ENCODE measurements at regions not wholly inside any gene's neighbourhood (a gene's known extent, or its start where the extent isn't known, plus 50 kb on each side); places are given as distances from the start of the nearest gene placed in this dataset.

DNA sequence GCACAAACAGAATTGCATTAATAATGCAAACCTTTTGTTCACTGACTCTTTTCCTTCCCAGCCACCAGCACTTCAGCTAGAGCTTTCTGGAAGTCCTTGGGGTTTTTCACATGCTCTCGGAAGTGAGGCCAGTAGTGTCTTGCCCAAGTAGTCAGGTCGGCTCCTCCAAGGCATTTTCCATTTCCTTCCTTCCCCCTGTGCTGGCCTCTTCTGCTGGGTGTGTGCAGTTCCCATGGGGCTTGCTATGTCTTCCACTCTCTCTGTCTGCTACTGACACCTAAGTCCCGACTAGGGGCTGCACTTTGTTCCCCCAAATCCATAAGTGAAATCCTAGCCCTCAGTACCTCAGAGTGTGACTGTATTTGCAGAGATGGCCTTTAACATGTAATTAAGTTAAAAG is 175.6 kb upstream of the BMPER start:
- DNase-seq: no peak

DNA sequence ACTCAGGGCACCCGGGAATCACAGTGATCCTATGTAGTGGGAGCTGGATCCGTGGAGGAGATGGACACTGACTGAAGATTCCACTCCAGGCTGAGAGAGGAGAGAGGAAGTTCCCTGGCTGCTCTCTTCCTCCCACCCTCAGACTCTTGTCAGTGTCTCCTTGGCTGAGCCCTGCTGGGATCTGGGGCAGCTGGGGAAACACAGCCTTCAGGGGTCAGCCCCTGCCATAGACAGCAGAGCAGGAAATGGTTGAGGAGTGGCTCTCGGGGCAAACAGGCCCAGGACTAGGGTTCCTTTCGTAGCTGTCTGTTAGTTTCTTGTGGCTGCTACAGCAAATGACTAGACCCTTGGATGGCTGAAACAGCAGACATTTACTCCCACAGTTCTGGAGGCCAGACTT is 174.4 kb upstream of the BMPER start:
- DNase-seq: no peak

DNA sequence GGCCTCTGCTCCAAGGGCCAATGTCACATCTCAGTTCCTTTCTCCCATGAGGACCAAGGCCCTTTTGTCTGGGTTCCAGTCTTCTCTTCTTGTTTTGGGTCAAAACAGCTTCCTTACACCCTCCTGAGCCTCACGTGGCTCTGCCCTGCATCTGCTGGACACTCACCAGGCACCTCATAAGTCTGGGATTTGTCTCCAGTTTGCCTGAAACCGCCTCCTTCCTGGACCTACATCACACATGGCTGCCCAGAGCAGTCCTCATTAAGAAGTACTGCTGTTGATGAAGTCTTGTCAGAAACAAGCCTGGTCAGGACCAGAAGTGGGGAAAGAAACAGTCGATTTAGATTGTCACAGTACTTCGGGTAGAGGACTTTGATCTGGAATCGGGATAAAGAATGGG is 173.4 kb upstream of the BMPER start:
- DNase-seq: no peak

DNA sequence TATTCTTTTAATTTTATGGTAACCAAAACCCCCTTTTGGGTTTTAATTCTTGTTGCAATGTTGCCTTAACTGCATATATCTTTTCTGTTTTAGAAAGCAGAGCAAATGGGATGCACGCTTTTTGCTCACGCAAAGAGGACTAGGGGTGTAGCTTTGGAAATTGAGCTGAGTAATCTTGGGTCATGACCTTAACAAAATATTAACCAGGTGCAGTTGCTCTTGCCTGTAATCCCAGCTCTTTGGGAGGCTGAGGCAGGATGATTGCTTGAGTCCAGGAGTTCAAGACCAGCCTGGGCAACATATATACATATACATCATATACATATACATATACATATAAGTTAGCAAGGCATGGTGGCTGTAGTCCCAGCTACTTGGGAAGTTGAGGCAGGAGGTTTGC is 172.9 kb upstream of the BMPER start:
- DNase-seq: no peak

DNA sequence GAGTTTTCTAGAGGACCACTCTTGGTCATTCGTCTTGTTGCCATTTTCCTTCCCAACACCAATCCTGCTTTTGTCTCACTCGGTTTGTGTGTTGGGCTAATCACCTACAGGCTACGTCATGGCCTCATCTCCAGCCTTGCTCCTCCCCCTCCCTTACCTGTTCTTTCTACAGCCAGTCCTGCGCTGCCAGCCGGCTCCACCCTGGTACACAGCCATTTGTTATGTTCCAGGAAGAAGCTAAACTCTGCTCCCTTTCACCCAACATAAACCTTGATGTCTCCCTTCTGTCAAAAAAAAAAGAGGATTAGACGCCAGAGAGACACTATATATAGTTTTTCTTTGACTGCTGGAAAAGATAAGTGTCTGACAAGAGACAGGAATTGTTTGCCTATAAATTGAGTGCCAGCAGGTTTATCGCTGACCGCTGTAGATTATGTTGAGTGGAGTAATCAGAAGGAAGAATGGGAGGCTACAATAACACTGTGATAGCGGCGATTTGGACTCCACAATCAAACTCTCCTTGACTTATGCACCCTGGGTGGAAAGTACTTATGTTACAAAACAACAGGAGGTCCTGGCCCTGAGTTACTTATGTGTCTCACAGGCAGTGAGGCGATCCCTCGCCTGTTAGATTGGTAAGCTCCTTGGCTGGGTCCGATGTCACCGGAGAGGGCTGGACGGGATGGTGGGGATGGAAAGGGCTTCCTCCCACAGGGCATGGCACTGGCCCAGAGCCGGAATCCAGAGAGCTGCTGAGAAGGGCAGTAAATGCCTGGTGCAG is 171.3 kb upstream of the BMPER start:
- no peak for DNase-seq

DNA sequence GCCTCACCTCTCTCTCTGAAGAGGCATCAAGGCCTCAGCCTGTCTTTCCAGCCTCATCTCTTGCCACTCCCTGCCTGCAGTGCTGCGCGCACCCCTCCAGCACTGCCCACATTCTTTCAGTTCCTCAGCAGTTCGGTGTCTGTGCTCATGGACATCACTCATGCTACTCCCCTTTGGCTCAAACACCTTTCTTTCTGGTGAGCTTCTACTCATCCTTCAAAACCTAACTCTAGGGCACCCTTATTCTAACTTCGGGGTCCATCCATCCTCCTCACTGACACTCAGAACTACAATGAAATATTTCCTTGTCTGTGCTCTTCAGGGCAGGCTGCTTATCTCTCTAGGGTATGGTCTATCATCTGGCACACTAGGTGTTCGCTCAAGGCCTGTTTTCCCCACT is 169.9 kb upstream of the BMPER start:
- no peak for DNase-seq

DNA sequence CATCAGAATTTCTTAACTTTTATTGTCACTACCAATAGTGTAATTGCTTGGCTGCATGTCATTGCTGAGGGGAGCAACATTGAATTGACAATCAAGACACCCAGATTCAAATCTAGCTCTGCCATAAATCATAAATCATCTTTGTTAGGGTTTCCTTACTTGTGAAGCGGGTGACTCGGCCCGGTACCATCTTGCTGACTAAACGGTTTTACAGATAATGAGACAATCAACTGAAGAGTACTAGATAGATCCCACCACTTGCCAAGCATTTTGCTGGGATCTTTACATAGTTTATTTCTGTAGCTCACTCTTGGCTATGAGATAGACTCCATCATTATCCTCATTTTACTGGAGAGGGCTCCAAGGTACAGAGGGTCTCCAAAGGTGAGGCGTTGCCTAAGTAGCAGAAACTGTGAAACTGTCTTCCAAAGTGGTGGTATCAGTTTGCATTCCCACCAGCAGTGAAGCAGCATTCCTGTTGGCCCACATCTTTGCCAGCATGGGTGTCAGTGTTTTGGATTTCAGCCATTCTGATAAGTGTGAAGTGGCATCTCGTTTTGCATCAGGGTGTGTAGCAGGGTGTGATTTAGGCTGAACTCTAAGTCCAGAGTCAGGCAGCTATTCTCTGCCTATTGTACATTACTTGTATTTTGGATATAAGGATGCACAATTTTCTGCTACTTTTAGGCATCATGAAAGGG is 168.7 kb upstream of the BMPER start:
- DNase-seq: no peak

DNA sequence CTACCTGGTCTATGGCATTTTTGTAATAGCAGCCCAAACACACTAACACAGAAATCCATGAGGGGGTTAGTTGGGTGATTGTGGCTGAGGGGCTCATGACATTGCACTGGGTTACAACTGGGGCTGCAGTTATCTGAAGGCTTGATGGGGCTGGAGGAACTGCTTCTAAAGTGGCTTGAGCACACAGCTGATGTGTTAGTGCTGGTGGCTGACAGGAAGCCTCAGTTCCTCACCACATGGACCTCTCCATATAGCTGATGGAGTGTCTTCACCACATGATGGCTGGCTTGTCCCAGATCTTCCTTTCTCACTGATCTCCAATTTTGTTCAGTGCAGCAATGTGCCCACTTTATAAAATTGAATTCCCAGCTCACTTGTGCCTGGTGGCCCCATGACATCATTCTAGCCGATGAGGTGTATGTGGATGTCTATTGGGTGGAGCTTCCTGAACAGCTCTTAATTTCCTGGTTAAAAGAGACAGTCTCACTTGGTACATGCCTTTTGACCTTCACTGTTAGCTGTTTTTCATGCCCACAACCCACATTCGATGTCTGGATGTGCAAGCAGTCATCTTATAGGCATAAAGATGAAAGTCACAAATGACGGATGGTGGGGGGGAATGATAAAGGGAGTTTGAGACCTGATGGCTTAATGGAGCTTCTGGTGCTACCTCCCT is 166.9 kb upstream of the BMPER start:
- no peak for DNase-seq

DNA sequence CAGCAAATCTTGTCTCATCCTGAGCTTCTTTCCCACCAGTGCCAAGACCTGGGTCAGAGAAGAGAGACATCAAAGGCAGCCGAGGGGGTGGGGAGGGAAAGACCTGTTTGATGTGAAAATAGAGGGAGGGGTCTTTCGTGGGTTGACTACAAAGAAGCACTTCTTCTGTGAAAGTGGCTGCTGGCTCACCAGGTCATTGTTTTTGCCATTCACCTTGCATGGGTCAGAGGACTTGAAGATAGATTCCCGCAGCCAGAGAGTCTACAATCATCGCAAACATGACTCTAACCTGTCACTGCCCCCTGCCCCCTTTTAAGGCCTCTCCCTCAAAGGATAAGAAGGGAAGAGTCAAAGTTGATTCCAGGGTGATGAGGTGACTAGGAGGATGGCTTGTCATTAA is 166.1 kb upstream of the BMPER start:
- DNase-seq: no peak

DNA sequence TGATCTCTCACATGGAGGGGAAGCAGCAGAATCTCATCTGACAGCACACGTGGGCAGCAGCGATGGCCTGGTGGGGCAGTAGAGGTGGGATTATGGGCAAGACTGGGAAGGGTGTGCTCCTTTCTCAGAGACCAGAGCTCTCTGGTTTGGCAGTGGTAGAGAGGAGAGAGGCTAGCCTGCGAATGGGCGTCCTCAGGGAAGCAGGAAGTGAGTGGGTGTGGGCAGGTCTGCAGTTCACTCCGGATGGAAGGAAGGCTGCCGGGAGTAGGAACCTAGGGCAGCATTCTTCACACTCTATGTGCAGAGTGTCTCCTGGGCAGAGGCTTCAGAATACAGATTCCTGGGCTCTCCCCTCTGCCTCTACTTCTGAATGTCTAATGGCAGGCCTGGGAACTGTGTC is 162.8 kb upstream of the BMPER start:
- no peak for DNase-seq

DNA sequence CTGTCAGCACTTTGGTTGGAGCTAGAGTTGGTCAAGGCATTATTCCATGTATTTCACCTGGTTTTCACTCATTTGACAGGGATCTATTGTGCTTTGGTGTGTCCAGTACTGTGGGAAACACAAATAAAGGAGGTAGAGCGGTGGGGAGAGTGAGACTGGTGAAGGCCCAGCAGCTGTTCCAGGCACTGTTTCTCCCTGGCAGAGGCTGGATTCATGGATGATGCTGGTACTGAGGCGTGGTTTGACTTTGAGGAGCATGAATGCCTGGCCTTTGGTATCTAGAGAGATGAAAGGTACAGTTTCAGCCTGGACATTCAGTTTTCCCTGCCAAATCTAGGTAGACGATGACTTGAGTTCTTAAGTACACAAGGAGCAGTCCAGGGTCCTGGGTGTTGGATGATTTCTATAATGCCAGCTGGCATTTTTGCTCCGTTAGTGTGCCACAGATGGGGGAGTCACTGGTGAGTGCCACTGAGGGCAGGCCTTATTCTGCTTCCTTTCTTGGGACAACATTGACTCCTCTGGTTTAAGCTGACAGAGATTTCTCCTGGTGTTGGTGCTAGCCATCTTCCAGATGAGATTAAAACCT is 162.2 kb upstream of the BMPER start:
- no peak for DNase-seq

DNA sequence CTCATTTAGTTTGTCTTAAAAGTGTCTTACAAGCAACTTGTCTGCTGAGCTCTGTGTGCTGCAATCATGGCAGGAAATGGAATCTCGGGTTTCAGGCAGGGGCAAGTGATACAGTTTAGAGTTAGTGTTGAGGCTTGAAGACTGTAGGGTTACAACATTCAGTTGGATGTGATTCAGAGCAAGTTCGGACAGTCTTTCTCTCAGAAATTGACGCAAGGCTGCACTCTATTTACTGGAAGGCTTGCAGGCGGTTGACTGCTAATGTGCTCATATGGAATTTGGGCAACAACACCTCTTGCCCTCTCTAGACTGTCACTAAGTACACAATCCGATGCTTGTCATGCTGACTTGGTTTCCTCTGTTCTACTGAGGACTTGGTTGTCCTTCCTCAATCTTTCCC is 161.7 kb upstream of the BMPER start:
- no peak for DNase-seq

DNA sequence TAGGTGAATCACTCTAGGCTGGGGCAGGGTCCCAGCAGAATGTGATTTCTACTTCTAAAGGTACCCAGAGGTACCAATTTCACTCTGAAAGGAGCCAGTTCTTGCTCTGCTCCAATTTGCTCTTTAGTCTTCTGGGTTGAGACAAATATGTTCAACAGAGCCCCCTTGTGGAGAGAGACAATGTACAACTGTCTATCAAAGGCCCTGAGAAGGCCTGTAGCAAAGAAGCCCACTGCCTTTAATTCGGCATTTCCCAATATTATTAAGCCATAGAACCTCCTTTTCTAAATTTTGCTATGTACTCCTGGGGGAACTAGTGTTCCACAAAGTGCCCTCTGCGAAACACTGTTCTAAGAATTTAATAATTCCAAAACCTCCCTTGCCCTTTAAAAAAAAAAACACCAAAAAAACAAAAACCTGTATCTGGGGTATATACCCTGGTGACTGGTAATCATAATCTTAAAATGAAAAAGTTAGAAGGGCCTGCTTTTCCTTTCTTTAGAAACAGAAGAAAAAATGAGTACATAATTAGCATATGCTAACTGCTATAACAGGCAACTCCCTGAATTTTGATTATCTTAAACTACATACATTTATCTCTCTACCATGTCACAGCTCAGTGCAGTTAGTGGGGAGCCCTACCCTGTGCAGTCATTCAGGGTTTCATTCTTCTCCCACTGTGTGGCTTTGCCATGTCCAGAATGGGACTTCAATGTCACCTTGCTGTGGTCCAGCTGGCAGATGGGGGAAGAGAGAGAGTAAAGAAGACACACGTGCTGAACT is 160.9 kb upstream of the BMPER start:
- DNase-seq: no peak

DNA sequence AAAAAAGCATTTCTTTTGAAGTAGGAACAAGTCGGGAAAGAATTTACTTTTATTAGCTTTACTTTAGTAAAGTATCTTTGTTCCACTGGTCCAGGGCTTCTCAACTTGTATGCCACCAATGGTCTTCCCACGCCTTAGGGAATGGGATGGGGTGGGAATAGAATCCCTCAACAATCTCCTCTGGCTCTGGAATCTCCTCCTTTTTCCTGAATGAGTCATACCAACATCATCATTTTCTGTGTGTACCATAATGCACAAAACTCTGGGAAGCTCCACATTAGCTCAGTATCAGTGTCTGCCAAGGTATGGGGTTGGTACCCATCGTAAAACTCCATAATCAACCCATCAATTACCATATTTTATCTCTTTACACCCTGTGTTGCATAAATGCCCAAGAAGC is 159.4 kb upstream of the BMPER start:
- DNase-seq: no peak

DNA sequence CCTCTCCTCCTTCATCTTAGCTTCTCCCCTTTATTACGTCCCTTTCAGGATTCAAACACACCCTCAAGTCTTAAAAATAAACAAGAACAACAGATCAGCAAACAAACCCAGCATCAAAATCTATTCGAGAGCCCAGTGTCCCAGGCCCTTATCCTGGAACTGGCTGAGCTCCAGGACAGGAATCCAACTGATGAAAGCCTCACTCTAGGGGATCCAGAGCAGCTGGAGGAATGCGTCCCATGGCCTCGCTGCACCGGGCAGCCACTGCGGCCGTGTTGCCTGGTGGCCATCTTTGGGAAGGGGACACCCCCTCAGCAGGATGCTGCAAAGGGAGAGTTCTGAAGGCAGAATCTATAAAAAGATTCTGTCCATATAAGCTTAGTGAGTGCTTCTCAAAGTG is 156.5 kb upstream of the BMPER start:
- DNase-seq: no peak

DNA sequence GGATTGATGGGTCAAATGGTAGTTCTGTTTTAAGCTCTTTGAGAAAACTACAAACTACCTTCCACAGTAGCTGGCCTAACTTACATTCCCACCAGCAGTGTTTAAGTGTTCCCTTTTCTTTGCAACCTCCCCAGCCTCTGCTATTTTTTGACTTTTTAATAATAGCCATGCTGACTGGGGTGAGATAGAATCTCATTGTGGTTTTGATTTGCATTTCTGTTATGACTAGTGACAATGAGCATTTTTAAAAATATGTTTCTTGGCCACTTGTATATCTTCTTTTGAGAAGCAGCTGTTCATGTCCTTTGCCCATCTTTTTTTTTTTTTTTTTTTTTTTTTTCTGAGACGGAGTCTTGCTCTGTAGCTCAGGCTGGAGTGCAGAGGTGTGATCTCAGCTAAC is 155.2 kb upstream of the BMPER start:
- DNase-seq: no peak

DNA sequence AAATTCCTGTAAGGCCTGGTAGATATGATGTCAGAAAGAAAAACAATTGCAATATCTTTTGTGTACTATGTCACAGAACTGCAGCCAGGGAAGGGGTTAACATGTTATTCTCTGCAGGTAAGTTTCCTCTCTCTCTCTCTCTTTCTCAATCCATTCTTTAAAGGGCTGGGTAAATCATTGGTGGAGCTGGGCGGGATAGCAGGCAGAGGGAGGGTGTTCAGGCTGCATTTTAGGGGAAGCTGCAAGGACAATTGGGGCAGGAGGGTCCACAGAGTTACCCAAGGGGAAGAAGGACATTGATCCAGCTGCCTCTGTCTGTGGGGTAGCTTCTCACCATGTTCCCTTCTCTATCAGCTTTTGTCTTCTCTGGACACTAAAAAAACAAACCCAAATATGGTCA is 153.9 kb upstream of the BMPER start:
- DNase-seq: no peak

DNA sequence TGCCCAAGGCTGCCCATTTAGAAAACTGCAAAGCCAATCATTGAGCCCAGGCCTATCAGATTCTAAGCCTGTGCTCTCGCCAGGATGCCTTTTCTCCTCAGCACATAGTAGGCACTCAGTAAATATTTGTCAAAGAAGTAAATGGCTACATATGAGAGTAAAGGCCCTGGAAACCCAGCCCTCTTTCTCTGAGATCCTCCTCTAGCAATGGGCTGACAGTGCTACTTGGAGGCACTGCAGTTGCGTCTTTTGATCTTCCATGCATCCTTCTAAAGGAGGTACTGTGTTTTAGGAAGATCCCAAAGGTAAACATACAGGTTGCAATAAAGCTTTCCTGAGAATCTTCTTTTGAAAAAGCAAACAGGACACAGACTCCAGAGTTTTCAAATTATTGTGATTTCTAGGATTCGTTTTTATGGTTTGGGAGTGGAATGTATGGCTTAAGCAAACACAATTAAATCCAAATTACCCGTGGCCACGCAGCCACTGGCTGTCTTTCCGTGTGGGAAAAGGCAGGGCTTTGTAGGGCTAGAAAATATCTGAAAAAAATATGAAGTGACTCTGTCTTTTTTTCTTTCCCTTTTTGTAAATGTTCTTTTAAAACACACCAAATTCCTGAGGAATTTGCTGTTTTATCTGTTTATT is 151.3 kb upstream of the BMPER start:
- DNase-seq: no peak

DNA sequence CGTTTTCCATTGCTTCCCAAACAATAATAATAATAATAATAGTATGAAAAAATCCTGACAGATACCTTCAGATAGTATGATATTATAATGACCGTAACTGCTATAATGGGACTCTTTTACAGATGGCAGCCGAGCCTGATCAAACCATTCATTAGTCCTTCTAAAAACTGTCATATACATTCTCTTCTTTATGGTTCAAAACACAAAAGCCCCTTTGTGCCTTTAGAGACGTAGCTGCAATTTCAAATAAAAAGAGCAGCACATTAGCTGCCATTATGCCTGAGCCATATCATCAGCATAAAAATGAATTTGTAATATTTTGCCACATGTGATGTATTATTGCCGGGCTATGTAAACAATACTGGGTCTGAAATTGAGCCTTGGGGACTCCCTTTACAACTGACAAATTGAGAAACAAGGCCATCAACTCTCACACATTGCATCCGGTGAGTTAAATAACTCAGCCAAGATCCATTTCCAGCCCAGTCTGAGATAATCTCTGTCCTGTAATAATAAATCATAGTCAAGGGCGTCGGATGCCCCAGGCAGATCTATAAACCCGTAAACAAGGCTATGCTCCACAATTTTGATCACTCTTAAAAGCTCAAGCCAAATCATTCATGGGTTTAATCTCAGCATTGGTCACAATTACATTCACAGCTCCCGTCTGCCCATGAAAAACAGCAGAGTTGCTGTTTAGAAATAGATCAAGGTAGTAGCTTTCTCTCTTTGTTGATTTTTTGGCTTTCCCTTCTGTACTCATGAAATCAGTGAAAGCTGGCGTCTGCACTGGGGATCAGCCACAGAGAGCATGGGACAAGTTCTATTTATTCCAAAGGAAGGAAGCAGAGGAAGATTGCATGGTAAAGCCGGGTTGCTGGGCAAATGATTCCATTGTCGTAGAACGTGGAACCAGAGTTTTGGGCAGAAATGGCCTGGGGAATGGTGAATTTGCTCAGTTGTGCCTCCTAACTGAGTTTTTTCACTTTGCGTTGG is 150.1 kb upstream of the BMPER start:
- no peak for DNase-seq

DNA sequence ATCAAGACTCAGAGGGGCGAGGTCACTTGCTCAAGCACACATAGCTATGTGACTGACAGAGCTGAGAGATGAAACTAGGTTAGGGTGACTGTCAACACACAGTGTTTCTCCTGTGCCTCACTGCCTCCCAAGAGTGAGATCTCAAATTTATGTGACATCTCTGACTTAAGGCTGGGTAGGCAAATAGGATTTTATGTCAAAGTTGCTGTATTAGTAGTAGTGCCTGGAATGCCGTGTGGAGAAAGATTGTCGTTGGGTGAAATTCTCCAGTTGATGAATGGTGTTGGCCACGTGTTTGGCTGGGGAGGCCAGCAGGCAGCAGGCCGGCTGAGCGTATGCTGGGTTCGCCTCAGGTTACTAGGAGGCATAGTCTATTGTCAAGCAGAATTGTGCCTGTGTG is 148.3 kb upstream of the BMPER start:
- no peak for DNase-seq

DNA sequence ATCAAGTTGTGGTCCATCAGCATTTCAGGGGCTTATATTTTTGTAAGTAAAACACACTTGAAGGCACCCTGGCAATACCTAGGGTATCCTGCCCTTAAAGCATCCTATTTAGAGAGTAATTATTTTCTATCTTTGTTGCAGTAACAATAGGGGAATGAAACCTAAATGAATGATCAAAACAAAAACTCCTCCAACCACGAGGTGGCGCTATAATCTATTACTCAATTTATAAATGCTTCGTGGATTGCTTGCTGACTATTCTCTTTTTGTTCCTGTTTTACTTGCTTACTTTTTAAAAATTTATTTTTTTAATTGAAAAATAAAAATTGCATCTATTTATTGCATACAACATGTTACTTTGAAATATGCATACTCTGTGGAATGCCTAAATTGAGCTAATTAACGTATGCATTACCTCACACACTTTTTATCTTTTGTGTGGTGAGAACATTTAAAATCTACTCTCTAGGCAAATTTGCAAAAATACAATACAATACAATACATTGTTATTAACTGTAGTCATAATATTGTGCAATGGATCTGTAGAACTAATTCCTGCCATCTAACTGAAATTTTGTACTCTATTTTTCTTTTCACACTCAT is 147.7 kb upstream of the BMPER start:
- no peak for DNase-seq
